ENCODE measurements at regions not wholly inside any gene's neighbourhood (a gene's known extent, or its start where the extent isn't known, plus 50 kb on each side); places are given as distances from the start of the nearest gene placed in this dataset.

DNA sequence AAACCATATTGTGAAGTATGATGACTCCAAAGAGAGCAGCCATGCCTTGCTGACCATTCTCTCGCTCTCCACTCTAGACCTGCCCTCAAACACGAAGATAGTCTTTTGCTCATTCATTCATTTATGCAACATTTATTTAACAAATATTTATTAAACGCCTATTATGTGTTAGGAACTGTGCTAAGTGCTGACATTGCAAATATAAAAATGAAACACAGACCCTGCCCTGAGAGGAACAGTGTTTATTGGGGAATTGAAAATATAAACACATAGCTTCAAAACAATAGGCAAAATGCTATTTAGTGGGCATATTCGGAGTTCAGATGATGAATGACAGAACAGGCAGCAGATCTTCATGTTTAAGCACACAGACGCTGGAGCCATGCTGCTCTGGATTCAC, 213.6 kb downstream of the NUF2 start:
- TF ChIP-seq, protein P1, sequence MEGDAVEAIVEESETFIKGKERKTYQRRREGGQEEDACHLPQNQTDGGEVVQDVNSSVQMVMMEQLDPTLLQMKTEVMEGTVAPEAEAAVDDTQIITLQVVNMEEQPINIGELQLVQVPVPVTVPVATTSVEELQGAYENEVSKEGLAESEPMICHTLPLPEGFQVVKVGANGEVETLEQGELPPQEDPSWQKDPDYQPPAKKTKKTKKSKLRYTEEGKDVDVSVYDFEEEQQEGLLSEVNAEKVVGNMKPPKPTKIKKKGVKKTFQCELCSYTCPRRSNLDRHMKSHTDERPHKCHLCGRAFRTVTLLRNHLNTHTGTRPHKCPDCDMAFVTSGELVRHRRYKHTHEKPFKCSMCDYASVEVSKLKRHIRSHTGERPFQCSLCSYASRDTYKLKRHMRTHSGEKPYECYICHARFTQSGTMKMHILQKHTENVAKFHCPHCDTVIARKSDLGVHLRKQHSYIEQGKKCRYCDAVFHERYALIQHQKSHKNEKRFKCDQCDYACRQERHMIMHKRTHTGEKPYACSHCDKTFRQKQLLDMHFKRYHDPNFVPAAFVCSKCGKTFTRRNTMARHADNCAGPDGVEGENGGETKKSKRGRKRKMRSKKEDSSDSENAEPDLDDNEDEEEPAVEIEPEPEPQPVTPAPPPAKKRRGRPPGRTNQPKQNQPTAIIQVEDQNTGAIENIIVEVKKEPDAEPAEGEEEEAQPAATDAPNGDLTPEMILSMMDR (IDR thresholded peaks at IDR 0.05): no peak
- TF ChIP-seq RFX5 (IDR thresholded peaks at IDR 0.05; ENCODE audit: low read length) (no peak), SIN3A (IDR thresholded peaks at IDR 0.05; ENCODE audit: borderline replicate concordance, low read depth, low read length) (no peak), POLR2AphosphoS5 (IDR thresholded peaks at IDR 0.05; ENCODE audit: low read depth, low read length) (no peak), NRF1 (IDR thresholded peaks at IDR 0.05; ENCODE audit: low read depth, low read length) (no peak), EP300 (IDR thresholded peaks at IDR 0.05; ENCODE audit: borderline replicate concordance in 1 of 2, low read depth in 1 of 2, low read length in 1 of 2) (no peak), JUND (IDR thresholded peaks at IDR 0.05) (no peak), RXRA (IDR thresholded peaks at IDR 0.05; ENCODE audit: borderline replicate concordance, low read depth) (no peak), SMC3 (IDR thresholded peaks at IDR 0.05; ENCODE audit: low read depth, low read length) (no peak)
- TF ChIP-seq, protein P2, sequence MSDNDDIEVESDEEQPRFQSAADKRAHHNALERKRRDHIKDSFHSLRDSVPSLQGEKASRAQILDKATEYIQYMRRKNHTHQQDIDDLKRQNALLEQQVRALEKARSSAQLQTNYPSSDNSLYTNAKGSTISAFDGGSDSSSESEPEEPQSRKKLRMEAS (IDR thresholded peaks at IDR 0.05; ENCODE audit: low read depth): no peak
- TF ChIP-seq, protein P3, sequence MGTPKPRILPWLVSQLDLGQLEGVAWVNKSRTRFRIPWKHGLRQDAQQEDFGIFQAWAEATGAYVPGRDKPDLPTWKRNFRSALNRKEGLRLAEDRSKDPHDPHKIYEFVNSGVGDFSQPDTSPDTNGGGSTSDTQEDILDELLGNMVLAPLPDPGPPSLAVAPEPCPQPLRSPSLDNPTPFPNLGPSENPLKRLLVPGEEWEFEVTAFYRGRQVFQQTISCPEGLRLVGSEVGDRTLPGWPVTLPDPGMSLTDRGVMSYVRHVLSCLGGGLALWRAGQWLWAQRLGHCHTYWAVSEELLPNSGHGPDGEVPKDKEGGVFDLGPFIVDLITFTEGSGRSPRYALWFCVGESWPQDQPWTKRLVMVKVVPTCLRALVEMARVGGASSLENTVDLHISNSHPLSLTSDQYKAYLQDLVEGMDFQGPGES (IDR thresholded peaks at IDR 0.05; ENCODE audit: low read depth, low read length): no peak
- TF ChIP-seq, protein P4, sequence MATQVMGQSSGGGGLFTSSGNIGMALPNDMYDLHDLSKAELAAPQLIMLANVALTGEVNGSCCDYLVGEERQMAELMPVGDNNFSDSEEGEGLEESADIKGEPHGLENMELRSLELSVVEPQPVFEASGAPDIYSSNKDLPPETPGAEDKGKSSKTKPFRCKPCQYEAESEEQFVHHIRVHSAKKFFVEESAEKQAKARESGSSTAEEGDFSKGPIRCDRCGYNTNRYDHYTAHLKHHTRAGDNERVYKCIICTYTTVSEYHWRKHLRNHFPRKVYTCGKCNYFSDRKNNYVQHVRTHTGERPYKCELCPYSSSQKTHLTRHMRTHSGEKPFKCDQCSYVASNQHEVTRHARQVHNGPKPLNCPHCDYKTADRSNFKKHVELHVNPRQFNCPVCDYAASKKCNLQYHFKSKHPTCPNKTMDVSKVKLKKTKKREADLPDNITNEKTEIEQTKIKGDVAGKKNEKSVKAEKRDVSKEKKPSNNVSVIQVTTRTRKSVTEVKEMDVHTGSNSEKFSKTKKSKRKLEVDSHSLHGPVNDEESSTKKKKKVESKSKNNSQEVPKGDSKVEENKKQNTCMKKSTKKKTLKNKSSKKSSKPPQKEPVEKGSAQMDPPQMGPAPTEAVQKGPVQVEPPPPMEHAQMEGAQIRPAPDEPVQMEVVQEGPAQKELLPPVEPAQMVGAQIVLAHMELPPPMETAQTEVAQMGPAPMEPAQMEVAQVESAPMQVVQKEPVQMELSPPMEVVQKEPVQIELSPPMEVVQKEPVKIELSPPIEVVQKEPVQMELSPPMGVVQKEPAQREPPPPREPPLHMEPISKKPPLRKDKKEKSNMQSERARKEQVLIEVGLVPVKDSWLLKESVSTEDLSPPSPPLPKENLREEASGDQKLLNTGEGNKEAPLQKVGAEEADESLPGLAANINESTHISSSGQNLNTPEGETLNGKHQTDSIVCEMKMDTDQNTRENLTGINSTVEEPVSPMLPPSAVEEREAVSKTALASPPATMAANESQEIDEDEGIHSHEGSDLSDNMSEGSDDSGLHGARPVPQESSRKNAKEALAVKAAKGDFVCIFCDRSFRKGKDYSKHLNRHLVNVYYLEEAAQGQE (IDR thresholded peaks at IDR 0.05; ENCODE audit: low read depth, low read length): no peak
- TF ChIP-seq, protein P5, sequence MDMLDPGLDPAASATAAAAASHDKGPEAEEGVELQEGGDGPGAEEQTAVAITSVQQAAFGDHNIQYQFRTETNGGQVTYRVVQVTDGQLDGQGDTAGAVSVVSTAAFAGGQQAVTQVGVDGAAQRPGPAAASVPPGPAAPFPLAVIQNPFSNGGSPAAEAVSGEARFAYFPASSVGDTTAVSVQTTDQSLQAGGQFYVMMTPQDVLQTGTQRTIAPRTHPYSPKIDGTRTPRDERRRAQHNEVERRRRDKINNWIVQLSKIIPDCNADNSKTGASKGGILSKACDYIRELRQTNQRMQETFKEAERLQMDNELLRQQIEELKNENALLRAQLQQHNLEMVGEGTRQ (IDR thresholded peaks at IDR 0.05; ENCODE audit: borderline replicate concordance, low read depth, low read length): no peak
- TF ChIP-seq, protein P6, sequence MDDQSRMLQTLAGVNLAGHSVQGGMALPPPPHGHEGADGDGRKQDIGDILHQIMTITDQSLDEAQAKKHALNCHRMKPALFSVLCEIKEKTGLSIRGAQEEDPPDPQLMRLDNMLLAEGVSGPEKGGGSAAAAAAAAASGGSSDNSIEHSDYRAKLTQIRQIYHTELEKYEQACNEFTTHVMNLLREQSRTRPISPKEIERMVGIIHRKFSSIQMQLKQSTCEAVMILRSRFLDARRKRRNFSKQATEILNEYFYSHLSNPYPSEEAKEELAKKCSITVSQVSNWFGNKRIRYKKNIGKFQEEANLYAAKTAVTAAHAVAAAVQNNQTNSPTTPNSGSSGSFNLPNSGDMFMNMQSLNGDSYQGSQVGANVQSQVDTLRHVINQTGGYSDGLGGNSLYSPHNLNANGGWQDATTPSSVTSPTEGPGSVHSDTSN (IDR thresholded peaks at IDR 0.05): no peak

Data from SK-N-SH (cell line).